Calu3 (cell line): ENCODE measurements at regions not wholly inside any gene's neighbourhood (a gene's known extent, or its start where the extent isn't known, plus 50 kb on each side); places are given as distances from the start of the nearest gene placed in this dataset.

Source experiments
- BruUV-seq: library from RNA; stranded (reverse); fragments of 400-500 nt; replicated peaks from 2 replicates; lab custom pipeline; 2021; lab: Mats Ljungman, UMichigan
- CTCF ChIA-PET: fragments of 300-600 bp; sonication (Branson Sonifier 250); formaldehyde crosslinking; loops from one replicate; lab custom pipeline; 2022; ENCODE audit warnings: antibody characterized with exemption; lab: Charles Lee
- DNase-seq: peaks from one replicate; pipeline ENCODE4 v3.0.0; 2022
- H3K27ac Mint-ChIP-seq: one replicate; pipeline ENCODE4 v1.8.0; 2022; ENCODE audit warnings: mixed read lengths; ENCODE audit not compliant: unreplicated experiment
- H3K27me3 Mint-ChIP-seq: one replicate; pipeline ENCODE4 v1.8.0; 2022; ENCODE audit warnings: mixed read lengths; ENCODE audit not compliant: unreplicated experiment
- H3K36me3 Mint-ChIP-seq: one replicate; pipeline ENCODE4 v1.8.0; 2022; ENCODE audit warnings: mild to moderate bottlenecking, moderate library complexity, mixed read lengths; ENCODE audit not compliant: insufficient read depth, unreplicated experiment
- H3K4me1 Mint-ChIP-seq: one replicate; pipeline ENCODE4 v1.8.0; 2022; ENCODE audit warnings: mild to moderate bottlenecking, low read depth, mixed read lengths; ENCODE audit not compliant: unreplicated experiment
- H3K4me3 Mint-ChIP-seq: one replicate; pipeline ENCODE4 v1.8.0; 2022; ENCODE audit warnings: mild to moderate bottlenecking, low read depth, moderate library complexity, mixed read lengths; ENCODE audit not compliant: unreplicated experiment
- H3K9me3 Mint-ChIP-seq: one replicate; pipeline ENCODE4 v1.8.0; 2022; ENCODE audit warnings: low read depth, mixed read lengths; ENCODE audit not compliant: unreplicated experiment
- intact Hi-C: fragments of 100-400 bp; cut with micrococcal nuclease; formaldehyde crosslinking; loops from one replicate; pipeline ENCODE4 v1.10.0; 2022; ENCODE audit not compliant: unreplicated experiment
- TF ChIP-seq, protein P1 (sequence below): fragments of 200-600 bp; IDR thresholded peaks from one replicate; pipeline ENCODE4 v1.8.0; 2022; ENCODE audit warnings: antibody characterized with exemption; ENCODE audit not compliant: unreplicated experiment

DNA sequence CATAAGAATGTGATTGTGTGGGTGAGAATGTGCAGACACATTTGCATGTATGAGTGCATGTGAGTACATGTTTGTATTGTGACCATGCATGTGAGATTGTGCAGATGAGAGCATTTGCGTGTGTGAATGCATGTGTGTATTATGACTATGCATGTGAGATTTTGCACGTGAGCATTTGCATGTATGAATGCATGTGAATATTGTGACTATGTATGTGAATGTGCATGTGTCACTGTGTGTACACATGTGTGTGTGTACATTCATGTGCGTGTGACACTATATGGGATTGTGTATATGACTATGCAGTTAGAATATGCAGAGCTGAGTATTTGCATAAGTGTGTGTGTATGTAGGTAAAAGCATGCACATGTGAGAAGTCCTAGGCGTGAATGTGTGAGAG, 381.3 kb upstream of the MAF start:
- intact Hi-C loops: no loop called here
- Mint-ChIP-seq H3K4me3 (no peak overlapping the region), H3K27me3 (no peaks in the 10 kb centered on the region), H3K27ac (no peak overlapping the region), H3K9me3 (peaks cover 2% of the 10 kb centered on the region), H3K36me3 (no peaks in the 10 kb centered on the region), H3K4me1 (no peaks in the 10 kb centered on the region)
- TF ChIP-seq, protein P1, sequence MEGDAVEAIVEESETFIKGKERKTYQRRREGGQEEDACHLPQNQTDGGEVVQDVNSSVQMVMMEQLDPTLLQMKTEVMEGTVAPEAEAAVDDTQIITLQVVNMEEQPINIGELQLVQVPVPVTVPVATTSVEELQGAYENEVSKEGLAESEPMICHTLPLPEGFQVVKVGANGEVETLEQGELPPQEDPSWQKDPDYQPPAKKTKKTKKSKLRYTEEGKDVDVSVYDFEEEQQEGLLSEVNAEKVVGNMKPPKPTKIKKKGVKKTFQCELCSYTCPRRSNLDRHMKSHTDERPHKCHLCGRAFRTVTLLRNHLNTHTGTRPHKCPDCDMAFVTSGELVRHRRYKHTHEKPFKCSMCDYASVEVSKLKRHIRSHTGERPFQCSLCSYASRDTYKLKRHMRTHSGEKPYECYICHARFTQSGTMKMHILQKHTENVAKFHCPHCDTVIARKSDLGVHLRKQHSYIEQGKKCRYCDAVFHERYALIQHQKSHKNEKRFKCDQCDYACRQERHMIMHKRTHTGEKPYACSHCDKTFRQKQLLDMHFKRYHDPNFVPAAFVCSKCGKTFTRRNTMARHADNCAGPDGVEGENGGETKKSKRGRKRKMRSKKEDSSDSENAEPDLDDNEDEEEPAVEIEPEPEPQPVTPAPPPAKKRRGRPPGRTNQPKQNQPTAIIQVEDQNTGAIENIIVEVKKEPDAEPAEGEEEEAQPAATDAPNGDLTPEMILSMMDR: no peak
- CTCF ChIA-PET: no interaction called here
- no peak for DNase-seq
- BruUV-seq: no TSS peak

DNA sequence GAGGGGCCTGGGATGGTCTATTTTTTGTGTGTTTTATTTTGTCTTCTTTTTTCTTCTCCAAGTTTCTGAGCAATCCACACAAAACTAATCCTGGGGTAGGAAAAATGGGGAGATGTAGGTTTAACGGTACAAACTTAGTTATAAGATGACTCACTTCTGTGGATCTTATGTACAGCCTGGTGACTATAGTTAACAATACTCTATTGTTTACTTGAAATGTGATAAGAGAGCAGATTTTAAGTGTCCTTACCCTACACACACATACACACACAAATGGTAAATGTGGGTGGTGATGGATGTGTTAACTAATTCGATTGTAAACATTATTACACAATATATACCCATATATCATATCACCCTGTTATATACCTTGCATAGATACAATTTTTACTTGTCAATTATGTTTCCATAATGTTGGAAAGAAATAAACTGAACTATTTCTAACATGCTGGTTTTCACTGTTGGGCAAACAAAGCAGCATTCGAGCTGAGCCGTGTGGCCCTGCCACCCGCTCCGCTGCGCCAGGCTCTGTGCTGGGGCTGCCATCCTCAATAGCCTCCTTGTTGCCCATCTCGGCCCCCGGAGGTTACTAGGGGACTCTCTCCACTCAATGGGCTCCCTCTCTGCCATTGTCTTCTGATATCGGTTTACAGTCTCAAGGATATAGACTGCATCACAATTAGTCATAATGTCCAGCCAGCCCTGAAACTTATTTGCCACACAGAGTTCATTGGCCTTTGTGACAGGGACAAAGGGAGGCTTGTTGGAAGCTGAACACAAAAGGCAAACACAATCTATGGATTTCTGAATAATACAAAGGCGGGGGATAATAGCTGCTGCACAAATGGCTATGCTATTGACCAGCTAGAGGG, 380.3 kb upstream of the MAF start:
- Mint-ChIP-seq H3K4me3 (no peak overlapping the region), H3K4me1 (no peaks in the 10 kb centered on the region), H3K36me3 (no peaks in the 10 kb centered on the region), H3K27ac (no peak overlapping the region), H3K9me3 (peaks cover 6% of the 10 kb centered on the region), H3K27me3 (no peaks in the 10 kb centered on the region)
- TF ChIP-seq, protein P1: no peak
- intact Hi-C loops: no loop called here
- CTCF ChIA-PET: interaction anchor here (0.6 to 0.7 kb wide), 2 partner anchors 11 to 1750 kb away, joined by 3 read pairs; no protein-coding TSS in a partner anchor
- DNase-seq: peak; percentile 35
- BruUV-seq: no TSS peak

DNA sequence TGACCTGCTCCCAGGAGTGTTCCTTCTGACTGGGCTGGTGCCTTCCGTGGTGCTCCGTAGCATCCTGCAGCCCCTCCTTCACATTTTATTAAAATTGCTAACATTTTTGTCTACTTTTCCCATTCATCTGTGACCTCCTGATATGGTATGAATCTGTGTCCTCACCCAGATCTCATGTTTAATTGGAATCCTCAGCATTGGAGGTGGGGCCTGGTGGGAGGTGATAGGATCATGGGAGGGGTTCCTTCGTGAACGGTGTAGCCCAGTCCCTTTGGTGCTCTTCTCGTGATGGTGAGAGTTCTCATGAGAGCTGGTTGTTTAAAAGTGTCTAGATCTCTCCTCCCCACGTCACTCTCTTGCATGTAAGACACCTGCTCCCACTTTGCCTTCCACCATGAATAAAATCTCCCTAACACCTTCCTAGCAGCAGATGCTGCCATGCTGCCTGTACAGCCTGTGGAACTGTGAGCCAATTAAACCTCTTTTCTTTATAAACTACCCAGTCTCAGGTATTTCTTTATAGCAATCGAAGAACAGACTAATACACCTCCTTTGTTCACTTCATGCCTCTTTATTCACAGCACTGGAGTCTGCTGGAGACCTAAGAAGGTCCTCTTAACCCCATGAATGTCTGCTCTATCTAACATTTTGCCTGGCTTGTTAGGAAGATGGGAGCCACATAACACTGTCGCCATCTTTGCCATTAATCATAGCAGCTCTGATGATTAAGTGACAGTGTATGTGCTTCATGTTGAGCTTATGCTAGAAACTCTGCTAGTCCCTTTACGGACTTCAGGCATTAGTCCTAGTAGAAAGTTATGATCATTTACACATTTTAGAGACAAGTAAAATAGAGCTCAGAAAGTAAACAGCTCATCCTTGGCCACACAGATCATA, 377.7 kb upstream of the MAF start:
- Mint-ChIP-seq H3K27me3 (no peaks in the 10 kb centered on the region), H3K36me3 (no peaks in the 10 kb centered on the region), H3K4me3 (no peak overlapping the region), H3K9me3 (peaks cover 6% of the 10 kb centered on the region), H3K27ac (no peak overlapping the region), H3K4me1 (no peaks in the 10 kb centered on the region)
- TF ChIP-seq, protein P1: no peak
- CTCF ChIA-PET: no interaction called here
- no peak for DNase-seq
- no TSS peak for BruUV-seq
- intact Hi-C loops: no loop called here

GRCh38 chr16:79973320-79973719, 372.8 kb upstream of the MAF start:
- no peaks in the 10 kb centered on the region for H3K36me3 Mint-ChIP-seq
- peaks cover 6% of the 10 kb centered on the region for H3K9me3 Mint-ChIP-seq
- no peak overlapping the region for H3K27ac Mint-ChIP-seq

More at GRCh38 chr16:79973320-79973719, 372.8 kb upstream of the MAF start:
- TF ChIP-seq, protein P1: no peak
- DNase-seq: no peak
- BruUV-seq: no TSS peak
- H3K4me3 Mint-ChIP-seq: no peak overlapping the region
- no peaks in the 10 kb centered on the region for H3K27me3 Mint-ChIP-seq
- no peaks in the 10 kb centered on the region for H3K4me1 Mint-ChIP-seq
- CTCF ChIA-PET: no interaction called here
- intact Hi-C loops: no loop called here
